ENCODE measurements at regions not wholly inside any gene's neighbourhood (a gene's known extent, or its start where the extent isn't known, plus 50 kb on each side); places are given as distances from the start of the nearest gene placed in this dataset.

GRCh38 chr4:86483173-86483490 lies 111.0 kb upstream of the PTPN13 start:
- TF ChIP-seq CTCF (IDR thresholded peaks at IDR 0.05) (no peak), ZFX (IDR thresholded peaks at IDR 0.05; ENCODE audit: borderline replicate concordance) (no peak)
